NB4 (cell line): ENCODE measurements at regions not wholly inside any gene's neighbourhood (a gene's known extent, or its start where the extent isn't known, plus 50 kb on each side); places are given as distances from the start of the nearest gene placed in this dataset.
"Not testable (repeated sequence)": the region's sequence is repeated elsewhere in the genome, so short reads cannot be mapped to it uniquely, and the experiment has no call there.

Experiments used
- DNase-seq: peaks from one replicate; pipeline ENCODE4 v3.0.0; 2010; ENCODE audit warnings: low read depth
- H3K4me3 ChIP-seq: one replicate; pipeline ENCODE4 v1.5.1; 2011; ENCODE audit warnings: mild to moderate bottlenecking, low read depth, low read length, moderate library complexity
- MAX ChIP-seq: IDR thresholded peaks from 2 replicates; pipeline ENCODE4 v1.6.1; 2011; ENCODE audit warnings: low read depth, low read length
- MYC ChIP-seq: IDR thresholded peaks from 2 replicates; pipeline ENCODE4 v1.6.1; 2011; ENCODE audit warnings: low read depth, low read length
- POLR2A ChIP-seq: IDR thresholded peaks from 2 replicates; pipeline ENCODE4 v1.6.1; 2011; ENCODE audit warnings: mild to moderate bottlenecking; ENCODE audit not compliant: insufficient read length; ENCODE audit errors: extremely low read depth
- TF ChIP-seq, protein P1 (sequence below): IDR thresholded peaks from one replicate; pipeline ENCODE4 v1.5.1; 2012; ENCODE audit warnings: low read depth, low read length

DNA sequence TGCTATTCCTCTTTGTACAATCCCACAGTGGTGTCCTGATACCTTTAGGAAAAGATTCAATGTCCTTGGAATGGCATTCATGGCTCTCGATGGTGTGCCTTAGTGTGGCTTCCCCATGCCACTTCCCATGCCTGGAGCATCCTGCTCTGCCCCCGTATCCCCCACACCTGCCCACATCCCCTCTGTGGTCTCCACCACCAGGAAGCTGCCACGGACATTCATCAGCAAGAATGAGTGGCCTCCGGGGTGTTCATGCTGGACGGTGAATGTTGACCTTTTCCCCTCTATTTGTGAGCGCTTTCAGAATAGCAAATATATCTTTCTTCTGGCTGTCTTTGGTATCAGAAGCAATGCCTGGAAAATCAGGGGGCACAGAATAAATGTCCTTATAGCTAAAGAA is 262.0 kb upstream of the NRP1 start:
- DNase-seq, result no peak
- H3K4me3 ChIP-seq, result no peak overlapping the region
- TF ChIP-seq POLR2A, result no peak
- TF ChIP-seq, protein P1, sequence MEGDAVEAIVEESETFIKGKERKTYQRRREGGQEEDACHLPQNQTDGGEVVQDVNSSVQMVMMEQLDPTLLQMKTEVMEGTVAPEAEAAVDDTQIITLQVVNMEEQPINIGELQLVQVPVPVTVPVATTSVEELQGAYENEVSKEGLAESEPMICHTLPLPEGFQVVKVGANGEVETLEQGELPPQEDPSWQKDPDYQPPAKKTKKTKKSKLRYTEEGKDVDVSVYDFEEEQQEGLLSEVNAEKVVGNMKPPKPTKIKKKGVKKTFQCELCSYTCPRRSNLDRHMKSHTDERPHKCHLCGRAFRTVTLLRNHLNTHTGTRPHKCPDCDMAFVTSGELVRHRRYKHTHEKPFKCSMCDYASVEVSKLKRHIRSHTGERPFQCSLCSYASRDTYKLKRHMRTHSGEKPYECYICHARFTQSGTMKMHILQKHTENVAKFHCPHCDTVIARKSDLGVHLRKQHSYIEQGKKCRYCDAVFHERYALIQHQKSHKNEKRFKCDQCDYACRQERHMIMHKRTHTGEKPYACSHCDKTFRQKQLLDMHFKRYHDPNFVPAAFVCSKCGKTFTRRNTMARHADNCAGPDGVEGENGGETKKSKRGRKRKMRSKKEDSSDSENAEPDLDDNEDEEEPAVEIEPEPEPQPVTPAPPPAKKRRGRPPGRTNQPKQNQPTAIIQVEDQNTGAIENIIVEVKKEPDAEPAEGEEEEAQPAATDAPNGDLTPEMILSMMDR, result no peak
- TF ChIP-seq MAX, result no peak
- no peak for TF ChIP-seq MYC

DNA sequence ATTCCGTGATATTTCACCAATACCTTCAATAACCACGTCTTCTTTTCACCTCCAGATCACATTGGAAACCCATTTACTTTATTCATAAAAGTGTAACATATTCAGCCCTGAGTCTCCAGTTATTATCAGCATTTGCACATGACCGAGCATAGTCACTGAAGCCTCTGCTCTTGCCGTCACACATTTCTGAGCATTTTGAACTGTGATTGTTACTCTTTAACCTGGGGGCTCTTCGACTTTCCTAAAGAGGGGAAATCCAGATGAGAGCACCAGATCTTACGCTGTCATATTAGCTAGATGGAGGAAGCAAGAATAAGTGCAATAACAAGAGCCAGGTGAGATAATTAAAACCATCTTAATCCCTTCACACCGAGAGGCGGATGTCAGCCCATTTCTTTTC is 260.0 kb upstream of the NRP1 start:
- TF ChIP-seq MAX (no peak), POLR2A (no peak), MYC (no peak)
- TF ChIP-seq, protein P1, result no peak
- no peak for DNase-seq
- no peak overlapping the region for H3K4me3 ChIP-seq

GRCh38 chr10:33588974-33589600 is 254.6 kb upstream of the NRP1 start:
- no peak for DNase-seq
- no peak overlapping the region for H3K4me3 ChIP-seq
- TF ChIP-seq MYC (no peak), POLR2A (no peak), MAX (no peak)
- TF ChIP-seq, protein P1, result no peak

DNA sequence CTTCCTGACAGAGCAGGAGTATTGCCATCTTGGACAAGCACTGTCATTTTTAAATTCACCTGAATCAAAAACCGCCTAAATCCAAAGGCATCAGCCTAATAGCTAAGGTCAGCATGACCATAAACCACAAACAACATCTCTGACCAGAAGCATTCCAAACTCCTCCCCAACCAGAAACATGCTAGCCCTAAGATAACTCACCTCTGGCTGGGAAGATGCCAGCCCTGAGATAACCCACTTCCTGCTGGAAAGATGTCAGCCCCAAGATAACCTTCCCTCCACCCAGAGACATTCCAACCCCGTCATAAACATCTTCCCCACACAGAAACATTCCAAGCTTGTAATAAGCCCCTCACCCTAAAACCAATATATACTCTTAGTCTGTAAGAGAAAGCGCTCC is 250.1 kb upstream of the NRP1 start:
- DNase-seq, H3K4me3 ChIP-seq: not testable (repeated sequence)

DNA sequence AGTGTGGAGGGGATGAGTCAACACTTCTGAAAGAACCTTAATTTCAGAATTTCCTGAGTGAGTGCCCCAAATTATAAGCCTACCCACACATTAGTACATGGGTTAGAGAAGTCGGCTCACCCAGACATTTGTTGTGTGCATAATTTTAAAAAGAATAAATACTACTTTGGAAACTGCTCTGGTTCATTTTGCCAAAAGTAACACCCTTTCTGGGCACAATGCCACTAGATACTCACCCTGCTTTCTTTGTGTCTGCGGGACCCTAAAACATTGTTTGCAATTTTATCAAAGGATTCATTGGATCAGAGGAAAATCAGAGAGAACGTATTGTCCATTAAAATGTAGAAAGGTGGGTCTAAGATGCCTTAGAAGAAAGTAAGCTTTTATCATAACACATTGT is 245.5 kb upstream of the NRP1 start:
- DNase-seq, result no peak
- no peak for TF ChIP-seq MAX
- TF ChIP-seq, protein P1, result no peak
- TF ChIP-seq MYC, result no peak
- no peak for TF ChIP-seq POLR2A
- no peak overlapping the region for H3K4me3 ChIP-seq

GRCh38 chr10:33573606-33574005 is 239.1 kb upstream of the NRP1 start:
- no peak overlapping the region for H3K4me3 ChIP-seq
- no peak for DNase-seq
- TF ChIP-seq MAX (no peak), POLR2A (no peak), MYC (no peak)
- TF ChIP-seq, protein P1, result no peak
